Activated B cell treated with CpG ODN at 0.5 μM for 24 hours (primary cell): ENCODE measurements at regions not wholly inside any gene's neighbourhood (a gene's known extent, or its start where the extent isn't known, plus 50 kb on each side); places are given as distances from the start of the nearest gene placed in this dataset.

ENCODE experiments used
- ATAC-seq: fragments of 200-7000 bp; cut with Tn5 transposase; one replicate; pipeline ENCODE4 v1.10.0; 2021; ENCODE audit warnings: low read depth, mild to moderate bottlenecking, moderate library complexity
- CTCF ChIA-PET: fragments of 350-600 bp; sonication (Branson Sonifier 250); formaldehyde crosslinking; loops from one replicate; lab custom pipeline; 2021; ENCODE audit warnings: antibody characterized with exemption; lab: Charles Lee
- POLR2A ChIA-PET: fragments of 350-600 bp; sonication (Branson Sonifier 250); formaldehyde crosslinking; loops from one replicate; lab custom pipeline; 2021; ENCODE audit warnings: antibody characterized with exemption; lab: Charles Lee
- DNase-seq: peaks from one replicate; pipeline ENCODE4 v3.0.0; 2022
- H3K27ac Mint-ChIP-seq: one replicate; pipeline ENCODE4 v1.8.0; 2020; ENCODE audit warnings: mixed read lengths
- H3K27me3 Mint-ChIP-seq: one replicate; pipeline ENCODE4 v1.8.0; 2021; ENCODE audit warnings: mixed read lengths
- H3K36me3 Mint-ChIP-seq: one replicate; pipeline ENCODE4 v1.8.0; 2021; ENCODE audit warnings: low read depth, mixed read lengths
- H3K4me1 Mint-ChIP-seq: one replicate; pipeline ENCODE4 v1.8.0; 2021; ENCODE audit warnings: mixed read lengths
- H3K4me3 Mint-ChIP-seq: one replicate; pipeline ENCODE4 v1.8.0; 2020; ENCODE audit warnings: mild to moderate bottlenecking, mixed read lengths
- H3K9me3 Mint-ChIP-seq: one replicate; pipeline ENCODE4 v1.8.0; 2020; ENCODE audit warnings: mixed read lengths
- CTCF ChIP-seq: fragments of 200-600 bp; IDR thresholded peaks from one replicate; pipeline ENCODE4 v1.8.0; 2022; ENCODE audit warnings: antibody characterized with exemption, mild to moderate bottlenecking
- intact Hi-C: fragments of 100-400 bp; cut with micrococcal nuclease; formaldehyde crosslinking; loops from one replicate; pipeline ENCODE4 v1.15.1; 2024

DNA sequence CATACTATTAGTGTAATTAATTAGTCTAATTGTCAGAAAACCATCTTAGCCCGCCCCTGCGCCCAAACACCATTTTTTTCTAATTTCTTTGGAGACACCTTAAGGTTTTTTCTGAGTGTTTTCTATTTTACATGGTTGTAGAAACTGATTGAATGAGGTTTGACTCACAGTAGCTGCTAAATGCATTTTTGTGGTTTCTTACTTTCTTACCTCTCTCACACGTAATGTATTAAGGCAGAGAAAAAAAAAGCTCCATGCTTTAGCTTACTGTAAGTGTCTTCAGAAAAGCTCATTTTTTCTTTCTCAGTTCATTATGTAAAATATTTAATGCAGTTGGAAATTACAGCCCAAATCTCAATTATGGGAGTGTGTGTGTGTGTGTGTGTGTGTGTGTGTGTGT lies 548.5 kb upstream of the LRRTM4 start:
- intact Hi-C loops = no loop called here
- CTCF ChIA-PET = no interaction called here
- no peak overlapping the region for H3K27ac Mint-ChIP-seq
- H3K27me3 Mint-ChIP-seq = no peaks in the 10 kb centered on the region
- no peaks in the 10 kb centered on the region for H3K4me1 Mint-ChIP-seq
- no peaks in the 10 kb centered on the region for H3K36me3 Mint-ChIP-seq
- POLR2A ChIA-PET = no interaction called here
- TF ChIP-seq CTCF = no peak
- H3K4me3 Mint-ChIP-seq = no peak overlapping the region
- ATAC-seq (no peak), DNase-seq (no peak)
- peaks cover 5% of the 10 kb centered on the region for H3K9me3 Mint-ChIP-seq

DNA sequence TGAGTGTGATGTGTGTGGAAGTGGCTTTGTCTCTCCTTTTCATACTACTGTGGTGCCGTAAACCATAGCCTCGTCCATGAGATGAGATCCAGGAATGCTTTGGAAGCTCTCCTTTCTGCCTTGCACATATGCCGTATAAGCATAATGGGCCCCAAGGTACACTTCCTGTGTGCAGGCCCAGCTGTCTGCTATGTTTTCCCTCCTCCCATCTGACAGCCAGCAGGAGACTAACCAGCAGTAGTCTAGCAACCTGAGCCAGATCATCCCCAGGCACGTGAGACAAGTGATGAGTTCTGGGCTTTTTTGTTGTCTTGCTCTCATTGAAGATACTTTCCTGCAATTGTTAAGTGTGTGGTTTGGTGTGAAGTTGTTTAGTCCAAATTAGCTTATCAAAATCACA lies 555.5 kb upstream of the LRRTM4 start:
- H3K4me1 Mint-ChIP-seq = no peaks in the 10 kb centered on the region
- H3K4me3 Mint-ChIP-seq = no peak overlapping the region
- no peak for TF ChIP-seq CTCF
- ChIA-PET POLR2A (no interaction called here), CTCF (no interaction called here)
- no peaks in the 10 kb centered on the region for H3K36me3 Mint-ChIP-seq
- DNase-seq (no peak), ATAC-seq (no peak)
- H3K27ac Mint-ChIP-seq = no peak overlapping the region
- peaks cover 9% of the 10 kb centered on the region for H3K9me3 Mint-ChIP-seq
- intact Hi-C loops = no loop called here
- no peaks in the 10 kb centered on the region for H3K27me3 Mint-ChIP-seq

GRCh38 chr2:78082555-78082954 lies 560.4 kb upstream of the LRRTM4 start:
- Mint-ChIP-seq H3K36me3 (no peaks in the 10 kb centered on the region), H3K27ac (no peak overlapping the region), H3K4me3 (no peak overlapping the region), H3K9me3 (peaks cover 15% of the 10 kb centered on the region), H3K27me3 (no peaks in the 10 kb centered on the region), H3K4me1 (no peaks in the 10 kb centered on the region)
- ATAC-seq (no peak), DNase-seq (no peak)
- intact Hi-C loops = no loop called here
- POLR2A ChIA-PET = no interaction called here
- CTCF ChIA-PET = no interaction called here
- no peak for TF ChIP-seq CTCF

GRCh38 chr2:78093436-78093835 lies 571.3 kb upstream of the LRRTM4 start:
- ChIA-PET POLR2A (no interaction called here), CTCF (no interaction called here)
- Mint-ChIP-seq H3K4me1 (no peaks in the 10 kb centered on the region), H3K4me3 (no peak overlapping the region), H3K27me3 (no peaks in the 10 kb centered on the region), H3K36me3 (no peaks in the 10 kb centered on the region), H3K9me3 (peaks cover 4% of the 10 kb centered on the region), H3K27ac (no peak overlapping the region)
- ATAC-seq (no peak), DNase-seq (no peak)
- intact Hi-C loops = no loop called here
- TF ChIP-seq CTCF = no peak

GRCh38 chr2:78109272-78109671 lies 587.1 kb upstream of the LRRTM4 start:
- DNase-seq = no peak
- CTCF ChIA-PET = no interaction called here

More at GRCh38 chr2:78109272-78109671, 587.1 kb upstream of the LRRTM4 start:
- H3K4me3 Mint-ChIP-seq = no peak overlapping the region
- no peak overlapping the region for H3K27ac Mint-ChIP-seq
- intact Hi-C loops = no loop called here
- H3K36me3 Mint-ChIP-seq = no peaks in the 10 kb centered on the region
- H3K4me1 Mint-ChIP-seq = no peaks in the 10 kb centered on the region
- POLR2A ChIA-PET = no interaction called here
- no peaks in the 10 kb centered on the region for H3K27me3 Mint-ChIP-seq
- H3K9me3 Mint-ChIP-seq = peaks cover 14% of the 10 kb centered on the region
- no peak for ATAC-seq
- TF ChIP-seq CTCF = no peak
